CD4-positive, alpha-beta T cell treated with Interleukin-17A for 1 hour (primary cell): ENCODE measurements at regions not wholly inside any gene's neighbourhood (a gene's known extent, or its start where the extent isn't known, plus 50 kb on each side); places are given as distances from the start of the nearest gene placed in this dataset.
"Not testable (repeated sequence)": the region's sequence is repeated elsewhere in the genome, so short reads cannot be mapped to it uniquely, and the experiment has no call there.

Experiments
- DNase-seq: peaks from one replicate; pipeline ENCODE4 v3.0.0-alpha.2; 2020

DNA sequence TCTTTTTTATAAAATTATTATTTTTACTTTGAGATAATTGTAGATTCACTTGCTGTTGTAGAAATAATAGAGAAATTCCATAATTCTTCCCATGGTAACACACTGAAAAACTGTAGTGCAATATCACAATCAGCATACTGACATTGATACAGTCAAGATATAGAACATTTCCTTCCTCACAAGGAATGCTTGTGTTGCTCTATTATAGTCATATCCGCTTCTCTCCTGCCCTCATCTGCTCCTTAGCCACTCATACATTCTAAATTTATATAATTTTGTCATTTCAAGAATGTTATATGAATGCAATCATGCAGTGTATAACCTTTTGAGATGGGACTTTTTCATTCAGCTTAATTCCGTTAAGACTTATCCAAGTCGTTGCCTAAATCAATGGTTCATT is 320.2 kb downstream of the BARHL2 start:
- DNase-seq = no peak

DNA sequence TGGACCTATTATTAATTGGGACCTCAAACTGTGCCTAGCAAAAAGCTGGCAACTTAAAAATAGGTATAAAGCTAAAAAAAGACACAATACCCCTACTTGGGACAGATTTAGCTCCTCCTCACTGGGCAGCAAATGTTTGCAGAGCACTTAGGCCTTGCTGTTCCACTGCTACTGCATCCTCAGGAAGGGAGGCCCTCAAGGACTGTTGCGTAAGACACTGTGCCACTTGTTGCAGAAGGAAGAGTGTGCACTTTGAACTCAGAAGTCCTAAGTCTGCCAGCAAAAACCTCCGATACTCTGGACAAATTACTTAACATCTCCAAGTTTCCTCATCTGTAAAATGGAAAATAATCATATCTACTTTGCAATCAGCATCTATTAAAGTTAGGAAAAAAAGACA is 322.9 kb downstream of the BARHL2 start:
- no peak for DNase-seq

DNA sequence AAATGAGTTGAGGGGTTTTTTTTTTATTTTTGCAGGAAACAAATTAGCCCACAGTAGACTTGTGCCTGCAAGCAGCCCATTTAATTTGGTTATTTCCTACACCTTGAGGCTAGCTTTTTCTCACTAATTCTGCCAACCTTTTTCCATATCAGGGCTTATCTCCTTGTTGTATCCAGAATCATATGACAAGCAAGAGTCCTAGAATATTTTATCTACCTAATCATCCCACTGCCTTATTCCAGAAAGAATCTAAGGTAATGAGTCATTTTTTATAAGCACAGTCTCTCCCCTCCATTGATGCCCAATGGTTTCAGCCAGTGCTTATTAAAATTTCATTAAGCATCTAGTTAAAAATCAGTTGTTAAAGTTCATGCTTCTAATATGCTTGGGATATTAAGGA is 324.1 kb downstream of the BARHL2 start:
- DNase-seq = no peak

DNA sequence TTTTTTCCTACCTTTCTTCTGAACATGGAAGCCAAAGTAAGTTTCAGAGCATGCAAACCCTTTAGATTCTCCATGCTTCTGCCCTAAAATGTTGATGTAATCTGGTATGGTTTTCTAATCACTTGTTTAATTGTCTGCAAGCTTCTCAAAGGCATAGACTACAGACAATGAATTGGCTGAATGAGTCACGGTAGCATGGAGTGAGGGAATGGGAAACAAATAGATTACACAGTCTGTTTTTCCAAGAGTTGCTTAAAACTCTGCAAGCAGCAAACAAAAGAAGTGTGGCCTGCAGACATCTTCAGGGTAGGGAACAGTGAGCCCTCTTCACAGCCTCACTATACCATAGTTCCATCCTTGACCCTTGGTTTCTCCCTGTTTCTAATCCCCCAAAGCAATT is 326.0 kb downstream of the BARHL2 start:
- no peak for DNase-seq

DNA sequence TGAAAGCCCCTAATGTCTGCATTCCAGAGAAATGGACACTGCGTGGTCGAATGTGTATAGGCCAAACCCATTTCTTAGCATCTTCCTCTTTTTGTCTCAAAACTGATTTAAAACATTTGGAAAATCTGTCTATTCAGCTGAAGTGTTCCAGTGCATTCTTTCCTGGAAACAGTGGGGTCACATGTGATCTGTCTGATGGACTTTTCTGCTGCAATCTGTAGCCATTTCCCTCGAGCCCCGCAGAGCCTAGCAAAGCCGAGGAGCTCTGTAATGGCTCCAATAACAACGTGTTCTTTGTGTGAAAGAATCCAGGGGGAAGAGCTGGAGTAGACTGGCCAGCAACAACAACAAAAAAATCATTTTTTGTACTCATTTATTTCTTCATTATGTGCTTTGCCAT is 329.3 kb downstream of the BARHL2 start:
- no peak for DNase-seq

DNA sequence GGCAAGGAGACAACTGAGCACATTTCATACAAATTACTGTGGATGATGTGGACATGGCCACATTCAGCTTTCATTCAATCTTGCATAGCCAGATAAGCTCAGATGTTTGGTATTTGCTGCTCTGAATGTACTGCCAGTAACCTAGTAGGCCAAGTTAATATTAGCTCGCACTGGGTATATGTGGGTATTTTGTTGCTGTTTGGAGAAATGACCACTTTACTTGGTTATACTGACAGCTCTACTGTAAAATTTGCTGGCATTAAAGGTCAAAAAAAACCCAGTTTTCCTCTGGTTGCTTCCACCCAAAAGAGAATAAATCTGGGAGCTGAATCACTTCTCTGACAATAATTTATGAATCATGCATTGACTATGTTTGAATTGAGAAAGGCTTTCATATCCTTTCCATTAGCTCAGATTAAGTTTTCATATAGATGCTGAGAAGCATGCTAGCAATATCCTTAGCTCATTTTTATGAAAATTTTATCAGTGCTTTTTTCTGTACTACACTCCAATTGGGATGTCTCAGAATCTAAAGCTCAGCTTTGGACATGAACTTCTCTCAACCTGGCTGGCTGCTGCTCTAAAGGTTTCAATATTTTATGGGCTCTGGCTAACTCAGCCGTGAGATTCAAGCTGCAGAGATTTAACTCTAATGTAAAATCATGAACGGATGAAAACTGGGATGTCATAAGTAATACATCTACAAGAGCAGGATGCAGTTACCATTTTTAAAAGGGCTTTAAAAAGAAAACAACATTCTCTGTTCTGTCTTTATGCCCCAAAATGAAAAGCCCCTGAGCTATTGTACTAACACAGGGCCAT is 330.0 kb downstream of the BARHL2 start:
- no peak for DNase-seq

DNA sequence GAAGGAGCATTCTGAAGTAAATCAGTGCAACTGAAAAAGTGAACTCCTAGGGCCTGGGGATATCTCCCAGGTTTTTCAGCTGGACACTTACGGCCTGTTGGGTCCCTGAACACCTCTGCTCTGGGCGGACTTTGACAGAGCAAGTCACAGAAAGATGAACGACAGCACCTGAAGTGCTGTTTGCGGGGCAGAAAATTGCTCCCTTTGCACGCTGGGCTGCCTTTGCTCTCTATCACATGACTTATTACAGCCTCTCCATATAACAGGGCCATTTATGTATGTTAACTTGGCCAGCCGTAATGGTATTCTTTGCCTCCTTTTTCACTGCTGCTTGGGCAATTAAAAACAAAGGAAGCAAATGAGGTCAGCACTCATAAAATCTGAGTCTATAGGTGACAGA is 332.9 kb downstream of the BARHL2 start:
- DNase-seq = no peak

DNA sequence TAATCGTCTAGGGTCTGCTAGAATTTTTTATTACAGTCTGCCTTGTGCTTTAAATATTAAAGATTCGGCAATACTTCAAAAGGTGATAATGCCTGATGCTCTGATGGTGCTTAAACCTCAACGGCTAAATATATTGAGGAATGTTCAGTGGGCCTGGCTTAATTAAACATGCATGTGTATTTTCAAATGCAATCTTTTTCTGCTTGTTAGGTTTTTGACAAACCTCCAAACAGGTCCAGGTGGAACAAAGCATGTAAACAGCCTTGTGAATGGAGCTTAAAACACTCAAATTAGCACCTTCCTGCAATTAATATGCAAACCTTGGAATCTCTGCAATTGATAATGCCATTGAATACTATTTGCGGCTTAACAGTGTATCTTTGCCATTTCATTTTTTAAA is 334.9 kb downstream of the BARHL2 start:
- no peak for DNase-seq

DNA sequence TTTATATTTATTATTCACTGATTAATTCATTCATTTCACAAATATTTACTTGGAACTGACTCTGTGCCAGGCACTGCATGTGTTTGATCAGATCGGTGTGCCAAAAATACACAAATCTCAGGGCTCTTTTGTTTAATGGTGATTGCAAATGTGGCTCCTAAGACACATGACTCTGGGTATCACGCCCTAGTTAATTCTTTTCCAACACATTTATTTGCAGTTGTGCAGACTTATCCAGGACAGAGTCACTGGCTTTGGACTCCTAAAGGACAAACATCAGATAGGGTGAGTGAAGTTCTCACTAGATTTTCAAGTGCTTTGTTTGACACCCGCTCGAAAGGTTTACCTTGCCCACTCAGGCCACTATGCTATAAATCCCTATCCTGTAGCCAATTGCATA is 335.5 kb downstream of the BARHL2 start:
- DNase-seq = no peak

DNA sequence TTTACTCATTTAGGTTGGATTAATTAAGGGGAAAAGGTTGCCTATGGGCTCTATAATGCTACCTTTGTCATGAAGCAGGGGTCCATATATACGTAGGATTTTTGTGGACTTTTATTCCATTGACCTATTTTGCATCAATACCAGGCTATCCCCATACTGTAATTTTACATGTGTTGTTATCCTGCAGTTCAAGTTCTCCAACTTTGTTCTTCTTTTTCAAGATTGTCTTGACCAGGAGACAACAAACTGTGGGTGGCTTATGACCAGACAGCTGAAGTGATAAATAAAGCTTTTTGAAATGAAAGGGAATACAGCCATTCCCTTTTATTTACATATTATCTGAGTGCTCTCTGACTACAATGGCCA is 345.7 kb downstream of the BARHL2 start:
- DNase-seq = no peak

DNA sequence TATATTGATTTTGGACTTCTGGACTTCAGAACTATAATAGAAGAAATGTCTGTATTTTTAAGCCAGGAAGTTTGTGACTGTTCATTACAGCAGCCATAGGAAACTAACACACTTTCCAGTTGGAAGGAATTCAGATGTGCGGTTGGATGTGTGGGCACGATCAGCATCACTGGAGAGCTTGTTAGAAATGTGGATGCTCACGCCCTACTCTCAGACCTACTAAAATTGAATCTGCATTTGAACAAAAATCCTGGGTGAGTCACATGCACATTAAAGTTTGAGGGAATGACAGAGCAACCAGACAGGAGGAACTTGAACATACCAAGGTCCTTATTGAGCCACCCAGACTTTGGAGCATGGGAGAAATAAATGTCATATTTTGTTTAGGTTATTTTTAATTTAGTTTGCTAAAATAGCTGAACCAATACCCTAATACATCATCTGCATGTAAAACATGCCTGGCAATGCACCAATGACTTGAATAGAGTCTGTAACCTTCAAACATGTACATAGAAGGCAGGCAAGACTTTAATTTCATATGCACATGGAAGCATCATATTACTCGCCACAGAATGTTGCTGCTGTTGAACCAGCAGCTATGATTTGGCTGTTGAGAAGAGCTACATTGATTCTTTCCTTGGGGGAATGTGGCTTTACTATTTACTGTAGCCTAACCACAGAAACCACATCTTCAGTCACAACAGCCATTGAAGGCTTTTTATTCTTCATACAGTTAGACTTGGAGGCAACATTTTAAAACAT is 346.2 kb downstream of the BARHL2 start:
- DNase-seq = no peak

DNA sequence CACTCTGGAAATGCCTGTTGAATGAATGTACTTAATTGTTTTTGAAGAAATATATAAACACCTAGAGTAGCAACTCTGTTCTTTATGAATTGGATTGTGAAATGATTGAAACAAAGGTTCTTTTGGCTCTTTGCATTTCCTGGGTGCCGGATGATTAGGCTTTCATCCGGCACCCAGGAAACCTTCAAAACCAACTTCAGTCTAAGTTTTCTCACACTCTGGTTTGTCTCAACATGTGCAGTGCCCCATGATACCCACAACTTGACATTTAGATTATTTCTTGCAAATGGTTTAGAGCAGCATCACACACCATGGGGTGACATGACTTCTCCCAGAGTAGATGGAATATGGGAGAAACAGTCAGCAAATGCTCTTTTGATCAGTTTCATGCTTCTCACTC is 354.9 kb downstream of the BARHL2 start:
- no peak for DNase-seq

DNA sequence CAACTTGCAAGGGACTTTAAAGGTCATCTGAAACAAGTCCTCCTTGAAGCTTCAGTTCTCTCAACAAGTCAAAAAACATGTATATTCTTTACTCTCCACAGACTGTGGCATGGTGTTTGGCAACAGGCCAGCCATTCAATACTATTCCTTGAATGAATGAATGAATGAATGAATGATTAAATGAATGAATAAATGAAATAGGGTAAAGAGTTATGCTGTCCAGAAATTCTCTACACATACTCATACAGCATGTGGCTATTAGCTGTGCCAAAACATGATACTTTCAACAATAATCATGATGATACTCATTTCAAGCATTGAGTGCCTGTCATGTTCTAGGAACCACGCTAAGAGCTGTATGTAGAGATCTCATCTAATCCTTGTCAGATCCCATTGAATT is 356.1 kb downstream of the BARHL2 start:
- no peak for DNase-seq

DNA sequence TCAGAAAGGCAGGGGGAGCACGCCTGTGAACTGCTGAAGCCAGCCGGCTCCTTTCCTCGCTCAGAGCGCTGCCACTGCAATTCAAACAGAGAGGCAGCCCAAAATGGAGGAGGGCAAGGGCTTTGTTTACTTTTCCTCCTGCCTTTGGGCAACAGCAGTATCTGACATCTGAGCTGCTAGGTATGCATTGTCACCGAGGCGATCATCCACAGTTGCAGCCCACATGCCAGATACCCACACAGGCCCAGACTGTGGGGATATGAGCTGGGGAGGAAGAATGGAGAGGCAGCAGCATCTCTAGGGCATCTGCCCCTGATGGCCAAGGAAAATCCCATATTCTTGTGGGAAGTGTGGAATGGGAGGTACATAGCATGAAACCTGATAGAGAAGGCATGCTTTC is 357.1 kb downstream of the BARHL2 start:
- DNase-seq = no peak

DNA sequence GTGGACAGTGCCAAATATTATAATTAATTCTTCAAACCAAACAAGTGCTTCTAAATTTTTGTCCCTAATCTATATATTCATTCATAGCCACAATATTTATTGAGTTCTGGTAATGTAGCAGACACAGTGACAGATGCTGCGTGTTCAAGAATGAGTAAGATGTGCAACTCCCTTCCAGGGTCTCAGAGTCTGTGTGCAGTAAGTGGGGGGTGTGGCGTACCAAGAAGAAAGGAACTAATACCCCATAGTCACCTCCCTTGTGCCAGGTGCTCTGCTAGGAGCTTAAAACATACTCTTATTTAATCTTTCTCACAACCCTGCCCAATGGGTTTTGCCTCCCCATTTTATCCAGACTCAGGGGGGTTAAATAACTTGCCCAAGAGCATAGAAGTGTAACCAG is 358.7 kb downstream of the BARHL2 start:
- DNase-seq = no peak

DNA sequence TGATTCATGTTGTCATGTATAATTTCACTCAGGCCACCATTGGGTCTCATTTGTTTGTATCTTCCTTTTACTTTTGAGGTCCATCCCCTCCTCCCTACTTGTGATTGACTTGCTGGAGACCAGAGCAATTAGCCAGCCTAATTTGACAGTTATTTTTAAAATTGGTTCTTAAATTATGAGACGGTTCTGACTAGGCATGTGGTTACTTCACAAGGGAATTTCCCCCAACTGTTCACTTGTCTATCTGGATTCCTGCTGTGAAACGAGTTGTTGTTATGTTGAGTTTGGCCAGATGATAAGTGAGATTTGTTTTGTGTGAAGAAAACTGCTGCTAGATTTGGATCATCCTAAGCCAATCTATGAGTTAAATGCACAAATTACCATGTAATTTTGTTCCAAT is 359.1 kb downstream of the BARHL2 start:
- no peak for DNase-seq

DNA sequence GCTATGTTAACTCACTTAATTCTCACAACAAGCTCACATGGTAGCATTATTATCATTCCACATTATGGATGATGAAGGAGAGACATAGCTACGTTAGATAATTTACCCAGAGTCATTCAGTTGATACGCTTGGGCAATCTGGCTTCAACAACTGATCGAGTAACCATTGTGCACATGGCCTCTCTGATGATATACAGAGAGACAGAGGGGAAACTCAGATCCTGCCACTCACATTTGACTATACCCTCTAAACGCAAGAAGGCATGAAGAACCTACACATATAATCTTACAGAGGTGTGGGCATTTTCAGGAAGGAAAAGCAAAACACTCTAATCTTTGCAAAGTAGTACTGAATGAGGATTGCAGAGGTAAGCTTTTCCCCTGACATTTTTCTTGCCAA is 360.1 kb downstream of the BARHL2 start:
- no peak for DNase-seq

DNA sequence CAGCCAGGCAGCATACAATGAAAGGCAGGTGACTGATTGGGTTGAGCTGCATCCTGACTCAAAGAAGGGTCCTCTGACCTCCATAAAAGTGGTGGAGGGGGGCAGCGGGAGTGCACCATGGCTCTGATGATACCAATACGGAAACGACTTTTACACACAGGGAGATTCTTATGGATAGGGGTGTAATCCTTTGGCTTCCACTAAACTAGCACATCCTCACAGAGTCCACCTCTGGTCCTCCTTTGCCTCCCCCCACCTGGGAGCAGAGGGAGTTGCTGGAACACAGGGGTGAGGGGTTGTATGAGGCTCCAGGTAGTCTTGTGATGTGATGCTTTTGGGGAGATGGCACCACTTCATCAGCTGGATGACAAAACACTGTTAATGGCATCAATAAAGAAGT is 361.0 kb downstream of the BARHL2 start:
- no peak for DNase-seq

DNA sequence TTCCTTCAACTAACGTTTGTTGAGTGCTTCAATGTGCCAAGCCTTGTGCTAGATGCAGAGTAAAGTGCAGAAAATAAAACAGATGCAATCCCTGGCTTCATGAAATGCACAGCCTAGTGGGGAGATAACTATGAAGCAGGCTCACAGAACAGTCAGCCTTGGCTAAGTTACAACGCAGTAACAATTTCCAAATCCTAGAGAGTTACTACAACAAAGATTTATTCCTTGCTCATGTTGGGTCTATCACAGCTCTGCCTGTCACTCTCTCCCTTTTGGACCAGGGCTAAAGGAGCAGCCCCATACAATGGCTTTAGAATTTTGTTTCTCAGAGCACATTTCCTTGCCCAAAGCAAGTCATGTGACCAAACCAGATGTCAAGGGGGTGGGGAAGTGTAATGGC is 359.8 kb downstream of the ZNF326 start:
- DNase-seq = no peak

DNA sequence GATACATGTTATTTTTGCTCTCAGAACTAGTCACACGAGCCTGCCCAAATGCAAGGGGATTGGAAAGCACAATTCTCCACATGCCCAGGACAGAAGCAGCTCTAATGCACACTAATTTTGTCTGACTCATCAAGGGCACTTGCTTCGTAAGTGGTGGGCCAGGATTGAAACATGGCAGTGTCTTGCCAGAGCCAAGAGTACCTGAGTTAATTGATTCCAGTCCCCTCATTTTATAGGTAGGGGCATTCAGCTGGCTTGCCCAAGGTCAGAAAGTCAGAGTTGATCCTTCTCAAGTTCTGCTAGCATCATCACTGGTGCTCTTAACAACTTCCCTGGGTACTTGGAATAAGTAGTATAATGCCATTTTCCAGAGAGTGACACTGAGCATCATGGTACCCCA is 356.1 kb downstream of the ZNF326 start:
- DNase-seq = no peak

DNA sequence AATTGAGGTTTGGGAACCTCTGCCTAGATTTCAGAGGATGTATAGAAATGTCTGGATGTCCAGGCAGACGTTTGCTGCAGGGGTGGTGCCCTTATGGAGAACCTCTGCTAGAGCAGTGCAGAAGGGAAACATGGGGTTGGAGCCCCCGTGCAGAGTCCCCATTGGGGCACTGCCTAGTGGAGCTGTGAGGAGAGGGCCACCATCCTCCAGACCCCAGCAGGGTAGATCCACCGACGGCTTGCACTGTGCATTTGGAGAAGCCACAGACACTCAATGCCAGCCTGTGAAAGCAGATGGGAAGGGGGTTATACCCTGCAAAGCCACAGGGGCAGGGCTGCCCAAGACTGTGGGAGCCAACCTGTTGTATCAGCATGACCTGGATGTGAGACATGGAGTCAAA is 354.6 kb downstream of the ZNF326 start:
- no peak for DNase-seq

DNA sequence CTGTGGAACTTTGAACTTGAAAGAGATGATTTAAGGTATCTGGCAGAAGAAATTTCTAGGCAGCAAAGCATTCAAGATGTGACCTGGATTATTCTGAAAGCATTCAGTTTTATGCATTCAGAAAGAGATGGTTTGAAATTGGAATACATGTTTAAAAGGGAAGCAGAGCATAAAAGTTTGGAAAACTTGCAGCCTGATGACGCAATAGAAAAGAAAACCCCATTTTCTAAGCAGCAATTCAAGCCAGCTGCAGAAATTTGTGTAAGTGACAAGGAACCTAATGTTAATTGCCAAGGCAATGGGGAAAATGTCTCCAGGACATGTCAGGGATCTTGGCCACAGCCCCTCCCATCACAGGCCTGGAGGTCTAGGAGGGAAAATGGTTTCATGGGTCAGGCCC is 354.0 kb downstream of the ZNF326 start:
- DNase-seq = no peak

DNA sequence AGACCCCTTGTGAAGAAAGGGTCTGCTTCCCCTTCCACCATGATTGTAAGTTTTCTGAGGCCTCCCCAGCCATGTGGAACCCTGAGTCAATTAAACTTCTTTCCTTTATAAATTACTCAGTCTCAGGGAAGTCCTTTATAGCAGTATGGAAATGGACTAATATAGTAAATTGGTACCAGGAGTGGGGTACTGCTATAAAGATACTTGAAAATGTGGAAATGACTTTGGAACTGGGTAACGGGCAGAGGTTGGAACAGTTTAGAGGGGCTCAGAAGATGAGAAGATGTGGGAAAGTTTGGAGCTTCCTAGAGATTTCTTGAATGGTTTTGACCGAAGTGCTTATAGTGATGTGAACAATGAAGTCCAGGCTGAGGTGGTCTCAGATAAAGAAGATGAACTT is 353.5 kb downstream of the ZNF326 start:
- not testable (repeated sequence) for DNase-seq

DNA sequence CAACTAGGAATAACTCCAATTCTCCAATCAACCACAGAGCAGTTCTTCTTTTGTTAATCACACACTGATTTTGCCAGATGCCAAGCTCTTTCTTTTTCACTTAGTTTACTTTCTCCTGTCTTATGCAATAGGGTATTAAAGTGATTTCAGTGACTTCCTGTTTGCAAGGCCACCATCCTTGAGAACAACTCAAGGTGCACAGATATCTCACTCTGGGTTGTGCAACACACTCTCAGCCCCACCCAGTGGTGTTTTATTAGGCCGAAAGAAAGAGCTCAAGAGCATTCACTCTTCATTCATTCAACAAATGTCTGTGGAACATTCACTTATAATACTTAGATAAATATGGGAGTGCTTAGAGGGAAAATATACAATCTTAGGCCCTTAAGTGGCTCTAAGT is 352.5 kb downstream of the ZNF326 start:
- no peak for DNase-seq

DNA sequence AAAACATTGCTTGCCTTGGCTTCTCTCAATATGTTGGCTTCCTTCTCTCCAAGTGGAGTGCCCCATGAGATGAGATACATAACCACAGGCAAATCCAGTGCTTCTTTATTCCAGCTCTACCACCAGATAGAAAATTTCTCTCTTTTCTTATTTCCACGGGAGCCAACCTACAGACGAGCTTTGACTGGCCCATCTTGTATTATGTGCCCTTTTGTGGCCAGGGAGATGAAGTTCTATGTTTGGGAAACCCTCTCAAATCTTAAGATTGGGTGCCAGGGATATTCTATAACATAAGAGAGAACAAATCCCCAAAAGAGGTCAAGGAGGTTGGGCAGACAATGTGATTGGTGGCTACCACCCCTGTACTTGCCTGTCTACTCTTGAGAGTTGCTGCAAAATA is 351.8 kb downstream of the ZNF326 start:
- DNase-seq = no peak
